ENCODE measurements at regions not wholly inside any gene's neighbourhood (a gene's known extent, or its start where the extent isn't known, plus 50 kb on each side); places are given as distances from the start of the nearest gene placed in this dataset.

- no peak for TF ChIP-seq CTCF (conservative IDR thresholded peaks at IDR 0.05; ENCODE audit: low read depth, low read length)
- no peak for TF ChIP-seq POLR2A (IDR thresholded peaks at IDR 0.05; ENCODE audit: low read depth, low read length)
- no peak for TF ChIP-seq MAZ (IDR thresholded peaks at IDR 0.05; ENCODE audit: borderline replicate concordance, low read depth, low read length)
- TF ChIP-seq BHLHE40 (IDR thresholded peaks at IDR 0.05; ENCODE audit: low read depth, low read length), result no peak
- no peak for TF ChIP-seq CEBPB (IDR thresholded peaks at IDR 0.05; ENCODE audit: low read depth, low read length)
- TF ChIP-seq, protein P1, sequence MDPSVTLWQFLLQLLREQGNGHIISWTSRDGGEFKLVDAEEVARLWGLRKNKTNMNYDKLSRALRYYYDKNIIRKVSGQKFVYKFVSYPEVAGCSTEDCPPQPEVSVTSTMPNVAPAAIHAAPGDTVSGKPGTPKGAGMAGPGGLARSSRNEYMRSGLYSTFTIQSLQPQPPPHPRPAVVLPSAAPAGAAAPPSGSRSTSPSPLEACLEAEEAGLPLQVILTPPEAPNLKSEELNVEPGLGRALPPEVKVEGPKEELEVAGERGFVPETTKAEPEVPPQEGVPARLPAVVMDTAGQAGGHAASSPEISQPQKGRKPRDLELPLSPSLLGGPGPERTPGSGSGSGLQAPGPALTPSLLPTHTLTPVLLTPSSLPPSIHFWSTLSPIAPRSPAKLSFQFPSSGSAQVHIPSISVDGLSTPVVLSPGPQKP (IDR thresholded peaks at IDR 0.05; ENCODE audit: borderline replicate concordance, low read depth, low read length), result no peak
- TF ChIP-seq RCOR1 (IDR thresholded peaks at IDR 0.05; ENCODE audit: insufficient replicate concordance, low read length), result no peak
Measured at GRCh38 chr2:2723064-2723463, 392.0 kb upstream of the MYT1L start.
